ENCODE measurements at regions not wholly inside any gene's neighbourhood (a gene's known extent, or its start where the extent isn't known, plus 50 kb on each side); places are given as distances from the start of the nearest gene placed in this dataset.

GRCh38 chr22:47277531-47277930, 515.1 kb downstream of the TBC1D22A start:
- no peak overlapping the region for H3K27ac ChIP-seq (ENCODE audit: poor library complexity, severe bottlenecking)
- no peaks in the 10 kb centered on the region for H3K4me1 ChIP-seq (ENCODE audit: insufficient read depth, poor library complexity, severe bottlenecking)
- no peak for TF ChIP-seq CTCF (IDR thresholded peaks at IDR 0.05; ENCODE audit: poor library complexity, severe bottlenecking)
- H3K27me3 ChIP-seq (ENCODE audit: insufficient read depth, poor library complexity, severe bottlenecking): peaks cover 13% of the 10 kb centered on the region
- no peaks in the 10 kb centered on the region for H3K36me3 ChIP-seq (ENCODE audit: low read depth)
- DNase-seq (ENCODE audit: low spot score) (no peak), ATAC-seq (ENCODE audit: low read depth) (no peak)
- no peak overlapping the region for H3K4me3 ChIP-seq (ENCODE audit: severe bottlenecking)
- no peaks in the 10 kb centered on the region for H3K9me3 ChIP-seq (ENCODE audit: severe bottlenecking)

GRCh38 chr22:47276991-47277390, 514.5 kb downstream of the TBC1D22A start:
- H3K27me3 ChIP-seq (ENCODE audit: insufficient read depth, poor library complexity, severe bottlenecking): peaks cover 13% of the 10 kb centered on the region
- no peak overlapping the region for H3K4me3 ChIP-seq (ENCODE audit: severe bottlenecking)
- ATAC-seq (ENCODE audit: low read depth) (no peak), DNase-seq (ENCODE audit: low spot score) (no peak)
- H3K9me3 ChIP-seq (ENCODE audit: severe bottlenecking): no peaks in the 10 kb centered on the region
- no peak for TF ChIP-seq CTCF (IDR thresholded peaks at IDR 0.05; ENCODE audit: poor library complexity, severe bottlenecking)
- H3K4me1 ChIP-seq (ENCODE audit: insufficient read depth, poor library complexity, severe bottlenecking): no peaks in the 10 kb centered on the region
- no peaks in the 10 kb centered on the region for H3K36me3 ChIP-seq (ENCODE audit: low read depth)
- H3K27ac ChIP-seq (ENCODE audit: poor library complexity, severe bottlenecking): no peak overlapping the region

DNA sequence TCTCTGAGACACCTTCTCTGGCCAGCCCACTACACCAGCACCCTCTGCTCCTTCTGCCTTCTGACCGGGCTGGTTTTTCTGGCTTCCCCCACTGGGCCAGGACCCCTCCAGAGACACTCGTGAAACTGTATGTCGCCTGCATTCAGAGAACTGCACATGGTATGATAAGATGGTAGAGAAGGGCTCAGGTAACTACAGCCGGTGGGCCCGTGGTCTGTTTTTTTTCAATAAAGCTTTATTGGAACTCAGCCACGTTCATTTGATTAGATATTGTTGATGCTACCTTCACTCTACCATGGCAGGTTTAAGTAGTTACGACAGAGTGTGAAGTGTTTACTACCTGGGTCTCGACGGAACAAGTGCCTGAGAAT, 514.0 kb downstream of the TBC1D22A start:
- DNase-seq (ENCODE audit: low spot score) (no peak), ATAC-seq (ENCODE audit: low read depth) (no peak)
- no peaks in the 10 kb centered on the region for H3K36me3 ChIP-seq (ENCODE audit: low read depth)
- TF ChIP-seq CTCF (IDR thresholded peaks at IDR 0.05; ENCODE audit: poor library complexity, severe bottlenecking): no peak
- no peak overlapping the region for H3K27ac ChIP-seq (ENCODE audit: poor library complexity, severe bottlenecking)
- H3K27me3 ChIP-seq (ENCODE audit: insufficient read depth, poor library complexity, severe bottlenecking): peaks cover 13% of the 10 kb centered on the region
- H3K4me3 ChIP-seq (ENCODE audit: severe bottlenecking): no peak overlapping the region
- no peaks in the 10 kb centered on the region for H3K4me1 ChIP-seq (ENCODE audit: insufficient read depth, poor library complexity, severe bottlenecking)
- H3K9me3 ChIP-seq (ENCODE audit: severe bottlenecking): no peaks in the 10 kb centered on the region

DNA sequence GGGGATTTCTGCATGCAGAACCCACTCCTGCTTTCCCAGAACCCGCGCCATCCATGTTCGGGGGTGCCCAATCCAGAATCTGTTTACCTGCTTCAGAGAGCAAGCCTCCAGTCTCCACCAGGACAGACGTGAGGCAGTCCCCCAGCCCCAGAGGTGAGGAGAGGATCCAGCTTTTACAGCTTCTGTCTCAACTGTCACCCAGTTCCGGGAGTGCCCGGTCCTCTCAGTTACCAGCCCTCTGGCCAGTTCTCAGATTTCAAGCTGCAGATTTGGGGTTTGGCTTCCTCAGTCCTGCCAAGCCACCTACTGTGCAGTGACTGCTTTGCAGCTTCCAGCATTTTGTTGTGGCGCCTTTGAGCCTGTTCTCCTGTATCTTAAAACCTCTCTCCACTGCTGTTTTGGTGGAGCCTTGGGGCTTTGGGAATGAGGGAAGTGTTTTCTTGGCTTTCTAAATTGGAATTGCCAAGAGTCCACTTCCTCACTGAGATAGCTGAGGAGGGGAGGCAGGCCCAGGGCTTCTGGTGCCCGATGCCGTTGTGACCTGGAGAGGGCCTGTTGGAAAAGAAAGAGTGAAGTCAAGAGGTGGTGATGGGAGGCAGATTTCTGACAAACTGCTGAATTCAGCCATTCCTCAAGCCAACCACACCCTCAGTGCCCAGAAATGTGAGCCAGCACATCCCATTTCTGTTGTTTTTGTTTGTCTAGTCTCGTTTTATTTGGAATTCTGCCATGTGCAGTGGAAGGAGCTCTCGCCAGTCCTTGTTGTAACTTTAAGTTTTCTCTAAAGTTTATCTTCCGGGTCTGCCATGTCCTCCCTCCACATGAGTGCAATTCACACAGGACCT, 513.4 kb downstream of the TBC1D22A start:
- DNase-seq (ENCODE audit: low spot score): no peak

More for the DNA sequence above, 513.4 kb downstream of the TBC1D22A start:
- no peak overlapping the region for H3K4me3 ChIP-seq (ENCODE audit: severe bottlenecking)
- H3K36me3 ChIP-seq (ENCODE audit: low read depth): no peaks in the 10 kb centered on the region
- TF ChIP-seq CTCF (IDR thresholded peaks at IDR 0.05; ENCODE audit: poor library complexity, severe bottlenecking): no peak
- ATAC-seq (ENCODE audit: low read depth): peak; percentile 44; the same call in 2 of the 3 replicates
- no peak overlapping the region for H3K27ac ChIP-seq (ENCODE audit: poor library complexity, severe bottlenecking)
- H3K9me3 ChIP-seq (ENCODE audit: severe bottlenecking): no peaks in the 10 kb centered on the region
- peaks cover 12% of the 10 kb centered on the region for H3K27me3 ChIP-seq (ENCODE audit: insufficient read depth, poor library complexity, severe bottlenecking)
- H3K4me1 ChIP-seq (ENCODE audit: insufficient read depth, poor library complexity, severe bottlenecking): no peaks in the 10 kb centered on the region
